Sigmoid colon (tissue), 6 donors: ENCODE measurements at regions not wholly inside any gene's neighbourhood (a gene's known extent, or its start where the extent isn't known, plus 50 kb on each side); places are given as distances from the start of the nearest gene placed in this dataset.

Experiments used
- DNase-seq: peaks from one replicate; pipeline ENCODE4 v3.0.0-alpha.2; 2019
- H3K27ac ChIP-seq, 4 donors: fragments of 200-600 bp; sonication (generic); one replicate each; pipeline ENCODE4 v1.5.1; 2016 to 2019; ENCODE audit warnings: mild to moderate bottlenecking in 1 of 4
- H3K27me3 ChIP-seq, 3 donors: fragments of 200-600 bp; sonication (generic); one replicate each; pipeline ENCODE4 v1.5.1; 2019; ENCODE audit warnings: mild to moderate bottlenecking in 1 of 3
- H3K36me3 ChIP-seq, 4 donors: fragments of 200-600 bp; sonication (generic); one replicate each; pipeline ENCODE4 v1.5.1; 2016 to 2019
- H3K4me1 ChIP-seq, 4 donors: fragments of 200-600 bp; sonication (generic); one replicate each; pipeline ENCODE4 v1.5.1; 2017 to 2019
- H3K4me3 ChIP-seq, 4 donors: fragments of 200-600 bp; sonication (generic); one replicate each; pipeline ENCODE4 v1.5.1; 2017 to 2019; ENCODE audit warnings: mild to moderate bottlenecking in 2 of 4, moderate library complexity in 1 of 4
- H3K9me3 ChIP-seq, 4 donors: fragments of 200-600 bp in 3 of 4; sonication (generic) in 3 of 4; one replicate each; pipeline versions ENCODE4 v1.5.1 to v1.6.1; 2013 to 2019
- EP300 ChIP-seq, 4 donors: sonication (generic); formaldehyde crosslinking; IDR thresholded peaks; one replicate each; pipeline ENCODE4 v1.6.1; 2017; ENCODE audit warnings: antibody characterized with exemption in 4 of 4
- POLR2A ChIP-seq, 2 donors: fragments of 450-650 bp; IDR thresholded peaks; one replicate each; pipeline ENCODE4 v1.6.1; 2016; ENCODE audit warnings: antibody characterized with exemption in 2 of 2, mild to moderate bottlenecking in 2 of 2, moderate library complexity in 2 of 2
- POLR2AphosphoS5 ChIP-seq, 4 donors: sonication (generic); formaldehyde crosslinking; IDR thresholded peaks; one replicate each; pipeline ENCODE4 v1.6.1; 2017; ENCODE audit warnings: antibody characterized with exemption in 4 of 4
- WGBS, 2 donors: extraction: QIAGEN DNeasy Blood & Tissue Kit; methylation state at CpG; one replicate each; pipeline ENCODE4 v1.1.7; 2013; 5-methylcytosine and 5-hydroxymethylcytosine counted together
- intact Hi-C: fragments of 100-400 bp; cut with DNase I; formaldehyde crosslinking; loops from one replicate; pipeline ENCODE4 v1.15.1; 2023
- TF ChIP-seq, protein P1 (sequence below), 4 experiments: fragments of 450-650 bp in 3 of 4; fragments of 200-600 bp in 1 of 4; IDR thresholded peaks; one replicate each; pipeline ENCODE4 v1.5.1; 2016 to 2019; ENCODE audit warnings: antibody characterized with exemption in 4 of 4, mild to moderate bottlenecking in 3 of 4, moderate library complexity in 2 of 4
- donor health status: healthy with polysubstance abuse.
- donor health status: healthy.

- TF ChIP-seq POLR2AphosphoS5 (IDR thresholded peaks at IDR 0.05) (no peak), POLR2A (IDR thresholded peaks at IDR 0.05) (no peak), EP300 (IDR thresholded peaks at IDR 0.05) (no peak)
- TF ChIP-seq, protein P1, sequence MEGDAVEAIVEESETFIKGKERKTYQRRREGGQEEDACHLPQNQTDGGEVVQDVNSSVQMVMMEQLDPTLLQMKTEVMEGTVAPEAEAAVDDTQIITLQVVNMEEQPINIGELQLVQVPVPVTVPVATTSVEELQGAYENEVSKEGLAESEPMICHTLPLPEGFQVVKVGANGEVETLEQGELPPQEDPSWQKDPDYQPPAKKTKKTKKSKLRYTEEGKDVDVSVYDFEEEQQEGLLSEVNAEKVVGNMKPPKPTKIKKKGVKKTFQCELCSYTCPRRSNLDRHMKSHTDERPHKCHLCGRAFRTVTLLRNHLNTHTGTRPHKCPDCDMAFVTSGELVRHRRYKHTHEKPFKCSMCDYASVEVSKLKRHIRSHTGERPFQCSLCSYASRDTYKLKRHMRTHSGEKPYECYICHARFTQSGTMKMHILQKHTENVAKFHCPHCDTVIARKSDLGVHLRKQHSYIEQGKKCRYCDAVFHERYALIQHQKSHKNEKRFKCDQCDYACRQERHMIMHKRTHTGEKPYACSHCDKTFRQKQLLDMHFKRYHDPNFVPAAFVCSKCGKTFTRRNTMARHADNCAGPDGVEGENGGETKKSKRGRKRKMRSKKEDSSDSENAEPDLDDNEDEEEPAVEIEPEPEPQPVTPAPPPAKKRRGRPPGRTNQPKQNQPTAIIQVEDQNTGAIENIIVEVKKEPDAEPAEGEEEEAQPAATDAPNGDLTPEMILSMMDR (IDR thresholded peaks at IDR 0.05): no peak
- no peak overlapping the region for H3K27ac ChIP-seq
Measured at GRCh38 chr12:127115468-127116035, 1151.4 kb upstream of the TMEM132C start.

DNA sequence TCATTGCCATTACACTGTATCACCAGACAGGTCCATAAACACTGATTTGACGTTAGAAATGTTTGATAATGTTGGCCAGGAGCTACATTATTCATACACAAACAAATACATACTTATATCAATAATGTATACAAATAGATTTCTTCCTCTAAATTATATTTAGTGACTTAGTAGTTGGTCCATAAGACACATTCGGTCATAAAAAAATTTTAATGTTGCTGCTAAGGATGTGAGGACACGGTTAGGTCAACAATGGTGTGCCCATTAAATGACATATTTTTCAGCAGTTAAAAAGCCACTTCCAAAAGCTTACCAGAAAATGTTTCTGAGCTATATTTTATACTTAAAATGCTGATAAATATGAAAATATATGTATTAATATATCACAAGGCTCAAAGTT lies 1148.7 kb upstream of the TMEM132C start:
- H3K27ac ChIP-seq: no peak overlapping the region
- TF ChIP-seq POLR2A (IDR thresholded peaks at IDR 0.05): no peak
- TF ChIP-seq EP300 (IDR thresholded peaks at IDR 0.05): no peak
- TF ChIP-seq, protein P1 (IDR thresholded peaks at IDR 0.05): no peak
- no peak for TF ChIP-seq POLR2AphosphoS5 (IDR thresholded peaks at IDR 0.05)
- no peaks in the 10 kb centered on the region for H3K4me1 ChIP-seq

More at GRCh38 chr12:127115468-127116035, 1151.4 kb upstream of the TMEM132C start:
- no peaks in the 10 kb centered on the region for H3K4me1 ChIP-seq
- intact Hi-C loops: no loop called here
- WGBS, 2 donors: 86 to 87% methylated on average over 4 of the region's 4 CpGs
- no peak overlapping the region for H3K4me3 ChIP-seq
- no peaks in the 10 kb centered on the region for H3K27me3 ChIP-seq
- no peak for DNase-seq
- H3K9me3 ChIP-seq: no peaks in the 10 kb centered on the region
- no peaks in the 10 kb centered on the region for H3K36me3 ChIP-seq

GRCh38 chr12:127119600-127120140 lies 1147.3 kb upstream of the TMEM132C start:
- Histone ChIP-seq H3K4me3 (no peak overlapping the region), H3K27me3 (no peaks in the 10 kb centered on the region), H3K4me1 (no peaks in the 10 kb centered on the region), H3K36me3 (no peaks in the 10 kb centered on the region), H3K9me3 (no peaks in the 10 kb centered on the region), H3K27ac (no peak overlapping the region)
- no peak for TF ChIP-seq EP300 (IDR thresholded peaks at IDR 0.05)
- TF ChIP-seq, protein P1 (IDR thresholded peaks at IDR 0.05): no peak
- no peak for TF ChIP-seq POLR2A (IDR thresholded peaks at IDR 0.05)
- TF ChIP-seq POLR2AphosphoS5 (IDR thresholded peaks at IDR 0.05): no peak
- intact Hi-C loops: no loop called here
- WGBS, 2 donors: 89 to 90% methylated on average over 2 of the region's 2 CpGs
- DNase-seq: no peak

More for the DNA sequence above, 1148.7 kb upstream of the TMEM132C start:
- no peak overlapping the region for H3K4me3 ChIP-seq
- WGBS, 2 donors: 66 to 77% methylated on average over 3 of the region's 3 CpGs
- no peaks in the 10 kb centered on the region for H3K9me3 ChIP-seq
- H3K36me3 ChIP-seq: no peaks in the 10 kb centered on the region
- intact Hi-C loops: no loop called here
- no peaks in the 10 kb centered on the region for H3K27me3 ChIP-seq
- DNase-seq: no peak

DNA sequence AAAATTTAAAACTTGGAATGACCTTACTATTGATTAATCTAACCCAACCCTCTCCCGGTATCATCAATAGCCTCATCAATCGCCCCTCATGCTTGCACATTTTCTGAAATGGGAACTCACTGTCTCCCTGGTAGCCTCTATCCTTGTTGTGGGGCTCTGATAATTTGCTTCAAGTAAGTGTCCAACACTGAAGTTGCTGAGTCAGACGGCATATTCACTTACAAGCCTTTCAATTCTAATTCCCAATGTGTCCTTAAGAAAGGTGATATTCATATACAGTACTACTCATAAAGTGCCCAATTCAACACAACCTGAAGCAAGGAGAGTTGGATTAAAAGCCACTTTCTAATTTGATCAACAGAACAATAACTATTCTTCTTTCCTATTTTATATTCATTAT lies 1146.1 kb upstream of the TMEM132C start:
- Histone ChIP-seq H3K9me3 (no peaks in the 10 kb centered on the region), H3K4me1 (no peaks in the 10 kb centered on the region), H3K27me3 (no peaks in the 10 kb centered on the region), H3K27ac (no peak overlapping the region), H3K4me3 (no peak overlapping the region), H3K36me3 (no peaks in the 10 kb centered on the region)
- TF ChIP-seq POLR2A (IDR thresholded peaks at IDR 0.05): no peak
- TF ChIP-seq POLR2AphosphoS5 (IDR thresholded peaks at IDR 0.05): no peak
- TF ChIP-seq EP300 (IDR thresholded peaks at IDR 0.05): no peak
- TF ChIP-seq, protein P1 (IDR thresholded peaks at IDR 0.05): no peak
- intact Hi-C loops: no loop called here
- 49 to 74% methylated on average over 3 of the region's 3 CpGs for WGBS, 2 donors
- DNase-seq: no peak
